Thymus (tissue), 11 donors: ENCODE measurements at regions not wholly inside any gene's neighbourhood (a gene's known extent, or its start where the extent isn't known, plus 50 kb on each side); places are given as distances from the start of the nearest gene placed in this dataset.

Source experiments
- DNase-seq, 9 donors: peaks; one replicate each; pipeline ENCODE4 v3.0.0-alpha.2; 2013; ENCODE audit warnings: low spot score in 9 of 9, low read depth in 6 of 9, missing footprints in 1 of 9
- H3K27ac ChIP-seq, 2 donors: one replicate each; pipeline ENCODE4 v1.5.1; 2013; ENCODE audit warnings: control low read depth in 1 of 2, low read depth in 1 of 2, low read length in 1 of 2, mild to moderate bottlenecking in 1 of 2, moderate library complexity in 1 of 2
- H3K27me3 ChIP-seq, 2 donors: one replicate each; pipeline ENCODE4 v1.5.1; 2013; ENCODE audit warnings: low read length in 1 of 2; ENCODE audit not compliant: control insufficient read depth in 2 of 2, insufficient read depth in 1 of 2
- H3K36me3 ChIP-seq, 2 donors: one replicate each; pipeline ENCODE4 v1.5.1; 2013; ENCODE audit warnings: low read length in 1 of 2, mild to moderate bottlenecking in 1 of 2, moderate library complexity in 1 of 2; ENCODE audit not compliant: control insufficient read depth in 2 of 2, insufficient read depth in 2 of 2
- H3K4me1 ChIP-seq, 2 donors: one replicate each; pipeline ENCODE4 v1.5.1; 2013; ENCODE audit warnings: low read length in 2 of 2; ENCODE audit not compliant: control insufficient read depth in 2 of 2, insufficient read depth in 2 of 2
- H3K4me3 ChIP-seq, 2 donors: one replicate each; pipeline ENCODE4 v1.5.1; 2013; ENCODE audit warnings: low read length in 2 of 2, control low read depth in 1 of 2, mild to moderate bottlenecking in 1 of 2
- H3K9me3 ChIP-seq, 2 donors: one replicate each; pipeline ENCODE4 v1.5.1; 2013; ENCODE audit warnings: low read length in 1 of 2, mild to moderate bottlenecking in 1 of 2; ENCODE audit not compliant: control insufficient read depth in 2 of 2, insufficient read depth in 1 of 2
- whole genome bisulfite sequencing: extraction: QIAGEN DNeasy Blood & Tissue Kit; methylation state at CpG from one replicate; pipeline ENCODE4 v1.1.7; 2013; 5-methylcytosine and 5-hydroxymethylcytosine counted together
- donor health status: healthy.

DNA sequence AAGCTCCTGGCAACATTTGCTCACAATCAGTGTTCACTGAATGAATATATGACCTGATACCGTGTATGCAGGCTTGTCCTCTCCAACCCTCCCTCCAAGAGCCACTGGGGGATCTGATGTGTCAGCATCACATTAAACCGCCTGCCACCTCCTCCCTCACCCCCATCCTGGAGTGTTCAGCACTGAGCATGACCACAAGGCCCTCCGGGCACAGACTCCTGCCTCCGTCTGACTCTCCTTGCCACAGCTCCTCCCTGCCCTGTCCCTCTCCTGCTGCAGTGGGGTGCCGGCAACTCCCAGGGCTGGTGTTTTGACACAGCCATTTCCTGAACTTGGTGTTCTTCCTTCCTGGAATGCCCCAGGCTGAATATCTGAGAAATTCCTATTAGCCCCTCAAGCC is 136.7 kb downstream of the FCRL5 start:
- H3K27ac ChIP-seq = no peak overlapping the region
- H3K4me3 ChIP-seq = no peak overlapping the region
- WGBS = 95% methylated on average over 5 of the region's 5 CpGs
- DNase-seq = no peak
- no peaks in the 10 kb centered on the region for H3K9me3 ChIP-seq
- H3K27me3 ChIP-seq = peaks cover 0 to 2% of the 10 kb centered on the region in 2 donors
- H3K4me1 ChIP-seq = no peaks in the 10 kb centered on the region
- H3K36me3 ChIP-seq = no peaks in the 10 kb centered on the region

DNA sequence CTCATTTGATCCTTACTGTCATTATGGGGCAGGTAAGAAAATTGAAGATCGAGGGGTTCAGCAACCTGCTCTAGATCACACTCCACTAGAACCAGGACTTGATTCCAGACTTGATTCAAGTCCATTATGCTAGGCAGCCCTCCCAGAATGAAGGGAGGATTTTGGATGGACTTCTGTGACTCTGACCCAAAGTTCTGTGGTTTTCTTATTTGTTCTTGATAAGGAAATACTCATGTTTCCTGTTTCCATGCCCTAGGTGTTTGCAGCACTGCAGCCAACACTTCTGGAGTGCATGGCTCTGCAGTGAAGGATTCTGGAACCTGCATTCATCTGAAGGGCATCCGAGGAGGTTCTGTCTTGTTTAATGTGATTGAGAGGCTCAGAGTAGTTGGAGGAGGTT is 140.0 kb downstream of the FCRL5 start:
- H3K27me3 ChIP-seq = no peaks in the 10 kb centered on the region
- 84% methylated on average over 2 of the region's 2 CpGs for WGBS
- H3K4me1 ChIP-seq = no peaks in the 10 kb centered on the region
- no peak overlapping the region for H3K27ac ChIP-seq
- H3K9me3 ChIP-seq = no peaks in the 10 kb centered on the region
- H3K4me3 ChIP-seq = no peak overlapping the region
- no peaks in the 10 kb centered on the region for H3K36me3 ChIP-seq
- DNase-seq = no peak

DNA sequence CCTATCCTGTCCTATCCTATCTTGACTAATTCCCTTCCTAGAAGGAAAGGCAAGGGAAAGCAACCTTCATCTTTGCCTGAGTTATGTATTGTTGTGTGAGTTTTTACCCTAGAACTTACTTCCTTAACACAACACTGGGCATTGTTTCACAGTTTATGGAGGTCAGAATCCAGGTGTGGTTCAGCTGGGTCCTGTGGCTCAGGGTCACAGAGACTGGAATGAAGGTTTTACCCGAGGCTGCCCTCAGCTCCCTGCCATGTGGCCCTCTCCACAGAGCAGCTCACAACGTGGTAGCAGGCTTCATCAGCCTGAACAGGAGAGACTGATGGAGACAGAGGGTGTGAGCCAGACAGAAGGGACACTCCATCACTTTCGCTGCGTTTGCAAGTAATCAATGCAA is 140.5 kb downstream of the FCRL5 start:
- H3K4me1 ChIP-seq = no peaks in the 10 kb centered on the region
- H3K4me3 ChIP-seq = no peak overlapping the region
- H3K9me3 ChIP-seq = no peaks in the 10 kb centered on the region
- DNase-seq = no peak
- no peak overlapping the region for H3K27ac ChIP-seq
- H3K27me3 ChIP-seq = no peaks in the 10 kb centered on the region
- no peaks in the 10 kb centered on the region for H3K36me3 ChIP-seq
- WGBS = 84% methylated on average over 4 of the region's 4 CpGs

DNA sequence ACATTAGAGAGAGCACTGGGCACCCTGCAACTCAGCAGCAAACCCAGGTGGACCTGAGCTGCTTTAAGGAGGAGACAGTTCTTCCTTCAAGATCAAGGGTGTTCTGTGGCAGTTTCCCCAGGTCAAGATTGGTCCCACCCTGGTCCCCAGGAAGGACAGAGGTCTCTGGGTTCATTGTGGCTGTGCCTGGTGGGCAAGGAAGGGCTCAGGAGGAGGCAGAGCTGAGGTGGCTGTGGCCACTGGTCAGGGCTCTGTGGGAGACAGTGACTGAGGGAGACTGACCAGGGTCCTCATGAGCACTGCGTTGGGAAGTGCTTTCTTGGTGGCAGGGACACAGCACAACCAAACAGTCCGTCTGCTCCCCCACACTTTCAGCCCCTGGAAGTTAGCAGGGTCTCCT is 141.3 kb downstream of the FCRL5 start:
- no peak overlapping the region for H3K27ac ChIP-seq
- H3K27me3 ChIP-seq = no peaks in the 10 kb centered on the region
- no peaks in the 10 kb centered on the region for H3K9me3 ChIP-seq
- no peak overlapping the region for H3K4me3 ChIP-seq
- H3K4me1 ChIP-seq = no peaks in the 10 kb centered on the region
- no peaks in the 10 kb centered on the region for H3K36me3 ChIP-seq
- DNase-seq = no peak
- WGBS = 94% methylated on average over 2 of the region's 2 CpGs

DNA sequence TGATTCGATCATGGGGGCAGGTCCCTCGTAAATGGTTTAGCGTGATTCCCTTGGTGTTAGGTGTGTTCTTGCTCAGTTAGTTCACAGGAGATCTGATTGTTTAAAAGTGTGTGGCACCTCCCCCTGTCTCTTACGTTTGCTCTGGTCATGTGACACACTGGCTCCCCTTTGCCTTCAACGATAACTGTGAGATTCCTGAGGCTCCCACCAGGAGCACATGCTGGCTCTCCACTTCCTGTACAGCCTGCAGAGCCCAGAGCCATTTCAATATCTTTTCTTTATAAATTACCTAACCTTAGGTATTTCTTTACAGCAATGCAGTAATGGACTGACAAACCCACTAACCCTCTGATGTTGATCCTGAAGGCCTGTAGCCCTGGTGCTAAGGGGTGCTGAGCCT is 141.9 kb downstream of the FCRL5 start:
- Histone ChIP-seq H3K36me3 (no peaks in the 10 kb centered on the region), H3K27ac (no peak overlapping the region), H3K9me3 (no peaks in the 10 kb centered on the region), H3K27me3 (no peaks in the 10 kb centered on the region), H3K4me1 (no peaks in the 10 kb centered on the region), H3K4me3 (no peak overlapping the region)
- WGBS = 82% methylated on average over 5 of the region's 5 CpGs
- no peak for DNase-seq

DNA sequence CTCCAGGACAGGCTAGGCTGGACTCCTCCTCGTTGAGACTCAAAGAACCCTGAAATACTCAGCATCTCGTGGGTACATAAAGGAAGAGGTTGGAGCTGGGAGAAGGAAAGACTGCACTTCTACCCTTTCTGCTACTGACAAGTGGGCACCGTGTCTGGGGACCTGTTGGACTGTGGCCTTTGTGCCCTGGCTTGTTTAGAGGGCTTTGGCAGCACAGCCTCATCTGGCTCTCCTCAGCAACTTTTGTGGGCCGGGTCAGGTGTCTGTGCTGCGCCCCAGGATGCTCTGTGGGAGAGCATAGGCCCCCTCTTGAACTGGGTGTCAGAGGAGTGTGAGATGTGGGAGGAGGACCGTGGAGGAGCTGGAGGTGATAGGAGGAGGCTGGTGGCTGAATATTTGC is 142.4 kb downstream of the FCRL5 start:
- 92% methylated on average over 6 of the region's 6 CpGs for WGBS
- Histone ChIP-seq H3K27ac (no peak overlapping the region), H3K36me3 (no peaks in the 10 kb centered on the region), H3K4me1 (no peaks in the 10 kb centered on the region), H3K27me3 (no peaks in the 10 kb centered on the region), H3K9me3 (no peaks in the 10 kb centered on the region), H3K4me3 (no peak overlapping the region)
- DNase-seq = no peak

DNA sequence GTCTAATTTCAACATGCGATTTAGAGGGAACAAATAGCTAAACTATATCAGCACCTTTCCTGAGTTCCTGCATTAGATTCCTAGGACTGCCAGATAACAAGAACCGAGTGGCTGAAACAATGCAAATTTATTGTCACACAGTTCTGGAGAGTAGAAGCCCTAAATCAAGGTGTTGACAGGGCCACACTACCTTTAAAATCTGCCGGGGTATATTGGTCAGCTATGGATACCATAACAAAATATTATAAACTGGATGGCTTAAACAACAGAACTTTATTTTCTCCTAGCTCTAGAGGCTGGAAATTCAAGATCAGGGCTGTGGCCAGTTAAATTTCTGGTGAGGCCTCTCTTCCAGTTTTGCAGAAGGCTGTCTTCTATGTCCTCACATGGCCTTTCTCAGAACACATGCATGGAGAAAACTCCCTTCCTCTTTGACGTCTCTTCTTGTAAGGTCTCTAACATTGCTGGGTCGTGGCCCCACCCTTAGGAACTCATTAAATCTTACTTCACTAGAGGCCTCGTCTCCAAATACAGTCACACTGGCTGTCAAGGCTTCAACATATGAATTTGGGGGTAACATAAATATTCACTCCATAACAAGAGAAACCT is 144.3 kb downstream of the FCRL5 start:
- Histone ChIP-seq H3K9me3 (no peaks in the 10 kb centered on the region), H3K36me3 (no peaks in the 10 kb centered on the region), H3K4me3 (no peak overlapping the region), H3K4me1 (peaks cover 0 to 4% of the 10 kb centered on the region in 2 donors), H3K27me3 (no peaks in the 10 kb centered on the region), H3K27ac (no peak overlapping the region)
- no peak for DNase-seq
- WGBS = 73% methylated on average over 6 of the region's 6 CpGs

DNA sequence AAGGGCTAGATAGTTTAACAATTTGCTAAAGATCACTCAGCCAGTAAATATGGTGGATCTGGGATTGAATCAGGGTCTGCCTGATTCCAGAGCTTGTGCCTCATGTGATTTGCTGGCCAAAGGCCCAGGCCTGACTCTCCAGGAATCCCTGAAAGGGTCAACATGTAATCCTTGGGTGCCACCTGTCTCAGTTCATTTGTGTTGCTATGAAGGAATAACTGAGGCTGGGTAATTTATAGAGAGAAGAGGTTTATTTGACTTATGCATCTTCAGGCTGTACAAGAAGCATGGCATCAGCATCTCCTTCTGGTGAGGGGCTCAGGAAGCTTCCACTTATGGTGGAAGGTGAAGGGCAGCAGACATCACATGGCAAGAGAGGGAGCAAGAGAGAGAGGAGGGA is 144.9 kb downstream of the FCRL5 start:
- no peak for DNase-seq
- H3K27ac ChIP-seq = no peak overlapping the region
- H3K4me1 ChIP-seq = peaks cover 0 to 4% of the 10 kb centered on the region in 2 donors
- no peaks in the 10 kb centered on the region for H3K27me3 ChIP-seq
- no peaks in the 10 kb centered on the region for H3K36me3 ChIP-seq
- no peak overlapping the region for H3K4me3 ChIP-seq
- no peaks in the 10 kb centered on the region for H3K9me3 ChIP-seq

DNA sequence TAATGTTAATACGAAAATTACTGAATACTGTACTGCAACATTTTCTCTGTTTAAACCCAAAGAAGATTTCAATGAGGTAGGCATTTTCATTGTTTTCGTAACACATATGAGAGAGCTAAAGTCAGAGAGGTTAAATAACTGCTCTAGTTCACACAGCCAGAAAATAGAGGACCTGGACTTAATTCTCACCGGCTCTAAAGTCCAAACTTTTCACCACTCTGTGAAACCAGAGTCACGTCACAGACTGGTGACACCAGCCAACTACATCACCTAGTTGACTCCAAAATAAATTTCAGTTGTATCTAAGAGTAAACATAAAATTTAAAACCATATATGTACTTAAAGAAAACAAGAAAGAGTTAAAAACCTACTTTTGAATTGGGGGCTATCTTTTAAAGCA is 146.7 kb downstream of the FCRL5 start:
- H3K36me3 ChIP-seq = no peaks in the 10 kb centered on the region
- no peak overlapping the region for H3K4me3 ChIP-seq
- peaks cover 0 to 4% of the 10 kb centered on the region in 2 donors for H3K4me1 ChIP-seq
- DNase-seq = no peak
- no peaks in the 10 kb centered on the region for H3K9me3 ChIP-seq
- no peaks in the 10 kb centered on the region for H3K27me3 ChIP-seq
- no peak overlapping the region for H3K27ac ChIP-seq
- WGBS = 95% methylated on average over 4 of the region's 4 CpGs

DNA sequence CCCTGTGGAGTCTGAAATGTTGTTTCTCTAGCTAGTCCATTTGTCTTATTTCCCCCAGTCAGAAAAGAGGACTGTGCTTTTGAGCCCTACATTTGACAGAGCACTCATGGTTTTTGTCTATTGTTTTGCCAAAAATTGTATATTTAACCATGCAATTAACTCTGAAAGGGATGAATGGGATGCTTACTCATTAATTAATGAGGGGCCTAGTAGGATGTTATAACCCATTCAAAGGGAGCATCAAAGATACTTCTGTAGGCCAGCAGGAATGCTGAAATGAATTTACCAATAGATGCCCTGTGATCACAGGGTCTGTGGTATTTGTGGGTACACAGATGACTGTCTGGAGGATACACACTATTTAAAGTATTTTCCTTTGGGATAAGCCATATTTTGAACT is 147.7 kb downstream of the FCRL5 start:
- no peaks in the 10 kb centered on the region for H3K27me3 ChIP-seq
- H3K4me1 ChIP-seq = peaks cover 0 to 4% of the 10 kb centered on the region in 2 donors
- no peak overlapping the region for H3K4me3 ChIP-seq
- no peaks in the 10 kb centered on the region for H3K36me3 ChIP-seq
- no peaks in the 10 kb centered on the region for H3K9me3 ChIP-seq
- no peak overlapping the region for H3K27ac ChIP-seq
- DNase-seq = no peak
